PC-9 (cell line): ENCODE measurements at regions not wholly inside any gene's neighbourhood (a gene's known extent, or its start where the extent isn't known, plus 50 kb on each side); places are given as distances from the start of the nearest gene placed in this dataset.

Experiments
- EZH2 ChIP-seq: fragments of 200-600 bp; sonication (generic); IDR thresholded peaks from 2 replicates; pipeline ENCODE4 v1.8.0; 2017; ENCODE audit warnings: antibody characterized with exemption, low read depth
- TF ChIP-seq, protein P1 (sequence below): fragments of 200-600 bp; sonication (generic); conservative IDR thresholded peaks from 2 replicates; pipeline ENCODE4 v1.6.1; 2017; ENCODE audit warnings: mixed run types, antibody characterized with exemption, mild to moderate bottlenecking, moderate library complexity

GRCh38 chr12:24444634-24445033, 495.2 kb upstream of the SOX5 start:
- TF ChIP-seq, protein P1, sequence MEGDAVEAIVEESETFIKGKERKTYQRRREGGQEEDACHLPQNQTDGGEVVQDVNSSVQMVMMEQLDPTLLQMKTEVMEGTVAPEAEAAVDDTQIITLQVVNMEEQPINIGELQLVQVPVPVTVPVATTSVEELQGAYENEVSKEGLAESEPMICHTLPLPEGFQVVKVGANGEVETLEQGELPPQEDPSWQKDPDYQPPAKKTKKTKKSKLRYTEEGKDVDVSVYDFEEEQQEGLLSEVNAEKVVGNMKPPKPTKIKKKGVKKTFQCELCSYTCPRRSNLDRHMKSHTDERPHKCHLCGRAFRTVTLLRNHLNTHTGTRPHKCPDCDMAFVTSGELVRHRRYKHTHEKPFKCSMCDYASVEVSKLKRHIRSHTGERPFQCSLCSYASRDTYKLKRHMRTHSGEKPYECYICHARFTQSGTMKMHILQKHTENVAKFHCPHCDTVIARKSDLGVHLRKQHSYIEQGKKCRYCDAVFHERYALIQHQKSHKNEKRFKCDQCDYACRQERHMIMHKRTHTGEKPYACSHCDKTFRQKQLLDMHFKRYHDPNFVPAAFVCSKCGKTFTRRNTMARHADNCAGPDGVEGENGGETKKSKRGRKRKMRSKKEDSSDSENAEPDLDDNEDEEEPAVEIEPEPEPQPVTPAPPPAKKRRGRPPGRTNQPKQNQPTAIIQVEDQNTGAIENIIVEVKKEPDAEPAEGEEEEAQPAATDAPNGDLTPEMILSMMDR = no peak
- no peak for TF ChIP-seq EZH2
